SK-N-MC (cell line): ENCODE measurements at regions not wholly inside any gene's neighbourhood (a gene's known extent, or its start where the extent isn't known, plus 50 kb on each side); places are given as distances from the start of the nearest gene placed in this dataset.

Source experiments
- DNase-seq: peaks from one replicate; pipeline ENCODE4 v3.0.0-alpha.2; 2011; ENCODE audit warnings: low read depth, low spot score
- H3K27ac ChIP-seq: fragments of 200-600 bp; sonication (generic); 2 replicates; pipeline ENCODE4 v1.5.1; 2016; ENCODE audit warnings: mixed run types
- H3K36me3 ChIP-seq: fragments of 200-600 bp; sonication (generic); 2 replicates; pipeline ENCODE4 v1.6.1; 2017; ENCODE audit warnings: antibody characterized with exemption, low read length, mixed read lengths; ENCODE audit not compliant: insufficient read depth
- H3K4me3 ChIP-seq: fragments of 200-600 bp; sonication (generic); 2 replicates; pipeline ENCODE4 v1.5.1; 2016
- H3K9ac ChIP-seq: fragments of 200-600 bp; sonication (generic); 2 replicates; pipeline ENCODE4 v1.8.0; 2017; ENCODE audit warnings: mixed run types, mixed read lengths; ENCODE audit not compliant: insufficient read length
- H3K9me3 ChIP-seq: fragments of 200-600 bp; sonication (generic); 2 replicates; pipeline ENCODE4 v1.6.1; 2017; ENCODE audit warnings: low read depth, mild to moderate bottlenecking, antibody characterized with exemption, low read length, moderate library complexity, mixed read lengths
- EZH2 ChIP-seq: fragments of 200-600 bp; sonication (generic); IDR thresholded peaks from one replicate; pipeline ENCODE4 v1.6.1; 2017; ENCODE audit warnings: antibody characterized with exemption
- FOXP2 ChIP-seq: optimal IDR thresholded peaks from 2 replicates; pipeline ENCODE3; 2011; ENCODE audit warnings: mild to moderate bottlenecking, moderate library complexity; ENCODE audit not compliant: insufficient read depth; ENCODE audit errors: extremely low read length, control extremely low read depth
- POLR2AphosphoS5 ChIP-seq: IDR thresholded peaks from 2 replicates; pipeline ENCODE4 v1.6.1; 2012; ENCODE audit warnings: mild to moderate bottlenecking, low read depth, low read length, borderline replicate concordance

GRCh38 chr4:188812644-188813043, 673.4 kb downstream of the TRIML1 start:
- Histone ChIP-seq H3K9ac (no peak overlapping the region), H3K9me3 (no peaks in the 10 kb centered on the region), H3K4me3 (no peak overlapping the region), H3K36me3 (no peaks in the 10 kb centered on the region), H3K27ac (no peak overlapping the region)
- DNase-seq, result no peak
- no peak for TF ChIP-seq FOXP2
- TF ChIP-seq POLR2AphosphoS5, result no peak
- TF ChIP-seq EZH2, result no peak

GRCh38 chr4:188818300-188818699, 679.1 kb downstream of the TRIML1 start:
- Histone ChIP-seq H3K27ac (no peak overlapping the region), H3K4me3 (no peak overlapping the region), H3K9me3 (no peaks in the 10 kb centered on the region), H3K9ac (no peak overlapping the region), H3K36me3 (no peaks in the 10 kb centered on the region)
- TF ChIP-seq FOXP2 (no peak), EZH2 (no peak), POLR2AphosphoS5 (no peak)
- DNase-seq, result no peak

GRCh38 chr4:188819233-188819632, 680.0 kb downstream of the TRIML1 start:
- no peak for DNase-seq
- no peak for TF ChIP-seq FOXP2
- TF ChIP-seq POLR2AphosphoS5, result no peak
- no peak for TF ChIP-seq EZH2
- H3K36me3 ChIP-seq, result no peaks in the 10 kb centered on the region
- no peaks in the 10 kb centered on the region for H3K9me3 ChIP-seq
- no peak overlapping the region for H3K9ac ChIP-seq
- no peak overlapping the region for H3K4me3 ChIP-seq
- no peak overlapping the region for H3K27ac ChIP-seq

GRCh38 chr4:188821500-188821899, 682.3 kb downstream of the TRIML1 start:
- DNase-seq, result no peak
- no peak for TF ChIP-seq POLR2AphosphoS5
- TF ChIP-seq EZH2, result no peak
- no peak for TF ChIP-seq FOXP2
- H3K9ac ChIP-seq, result no peak overlapping the region
- no peaks in the 10 kb centered on the region for H3K9me3 ChIP-seq
- no peak overlapping the region for H3K4me3 ChIP-seq
- no peaks in the 10 kb centered on the region for H3K36me3 ChIP-seq
- H3K27ac ChIP-seq, result no peak overlapping the region

- TF ChIP-seq EZH2, result no peak
- TF ChIP-seq POLR2AphosphoS5, result no peak
- no peak for TF ChIP-seq FOXP2
- no peak for DNase-seq
- Histone ChIP-seq H3K9me3 (no peaks in the 10 kb centered on the region), H3K4me3 (no peak overlapping the region), H3K36me3 (no peaks in the 10 kb centered on the region), H3K27ac (no peak overlapping the region), H3K9ac (no peak overlapping the region)
Measured at GRCh38 chr4:188822698-188823097, 683.5 kb downstream of the TRIML1 start.

GRCh38 chr4:188824553-188824952, 685.3 kb downstream of the TRIML1 start:
- no peaks in the 10 kb centered on the region for H3K9me3 ChIP-seq
- no peak overlapping the region for H3K4me3 ChIP-seq
- no peaks in the 10 kb centered on the region for H3K36me3 ChIP-seq
- no peak for TF ChIP-seq EZH2
- no peak for TF ChIP-seq POLR2AphosphoS5
- no peak for TF ChIP-seq FOXP2
- no peak overlapping the region for H3K27ac ChIP-seq
- no peak for DNase-seq
- no peak overlapping the region for H3K9ac ChIP-seq

GRCh38 chr4:188826393-188826792, 687.2 kb downstream of the TRIML1 start:
- Histone ChIP-seq H3K9ac (no peak overlapping the region), H3K36me3 (no peaks in the 10 kb centered on the region), H3K27ac (no peak overlapping the region), H3K4me3 (no peak overlapping the region), H3K9me3 (no peaks in the 10 kb centered on the region)
- no peak for DNase-seq
- TF ChIP-seq EZH2 (no peak), FOXP2 (no peak), POLR2AphosphoS5 (no peak)

- TF ChIP-seq FOXP2 (no peak), EZH2 (no peak), POLR2AphosphoS5 (no peak)
- no peak for DNase-seq
- Histone ChIP-seq H3K9me3 (no peaks in the 10 kb centered on the region), H3K9ac (no peak overlapping the region), H3K27ac (no peak overlapping the region), H3K4me3 (no peak overlapping the region), H3K36me3 (no peaks in the 10 kb centered on the region)
Measured at GRCh38 chr4:188839704-188840103, 700.5 kb downstream of the TRIML1 start.

GRCh38 chr4:188841523-188841922, 702.3 kb downstream of the TRIML1 start:
- no peak for DNase-seq
- no peak overlapping the region for H3K4me3 ChIP-seq

More at GRCh38 chr4:188841523-188841922, 702.3 kb downstream of the TRIML1 start:
- TF ChIP-seq EZH2 (no peak), POLR2AphosphoS5 (no peak), FOXP2 (no peak)
- no peak overlapping the region for H3K9ac ChIP-seq
- H3K36me3 ChIP-seq, result no peaks in the 10 kb centered on the region
- H3K27ac ChIP-seq, result no peak overlapping the region
- H3K9me3 ChIP-seq, result no peaks in the 10 kb centered on the region
